ENCODE measurements at regions not wholly inside any gene's neighbourhood (a gene's known extent, or its start where the extent isn't known, plus 50 kb on each side); places are given as distances from the start of the nearest gene placed in this dataset.

DNA sequence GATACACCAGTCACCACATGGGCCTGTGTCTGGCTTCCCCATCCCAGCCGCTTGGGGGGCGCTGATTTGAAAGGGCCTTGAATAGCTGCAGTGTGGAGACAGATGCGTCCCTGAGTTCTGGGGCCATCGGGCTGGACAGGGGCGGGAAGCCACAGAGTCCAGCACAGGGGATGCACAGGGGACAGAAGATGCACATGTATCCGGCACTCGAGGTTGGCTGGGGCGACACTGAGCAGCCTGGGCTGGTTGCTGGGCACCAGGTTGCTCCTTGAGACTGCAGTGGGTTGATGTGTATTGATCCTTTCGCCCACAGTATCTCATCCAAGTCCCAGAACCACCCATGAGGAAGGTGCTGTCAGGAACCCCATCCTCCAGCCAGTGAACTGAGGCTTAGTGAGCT, 99.3 kb upstream of the SYT13 start:
- Histone ChIP-seq H3K4me3 (ENCODE audit: severe bottlenecking) (no peak overlapping the region), H3K36me3 (ENCODE audit: low read depth) (no peaks in the 10 kb centered on the region), H3K4me1 (ENCODE audit: insufficient read depth, poor library complexity, severe bottlenecking) (no peaks in the 10 kb centered on the region), H3K27me3 (ENCODE audit: insufficient read depth, poor library complexity, severe bottlenecking) (no peaks in the 10 kb centered on the region), H3K9me3 (ENCODE audit: severe bottlenecking) (no peaks in the 10 kb centered on the region), H3K27ac (ENCODE audit: poor library complexity, severe bottlenecking) (no peak overlapping the region)
- TF ChIP-seq, protein P1, sequence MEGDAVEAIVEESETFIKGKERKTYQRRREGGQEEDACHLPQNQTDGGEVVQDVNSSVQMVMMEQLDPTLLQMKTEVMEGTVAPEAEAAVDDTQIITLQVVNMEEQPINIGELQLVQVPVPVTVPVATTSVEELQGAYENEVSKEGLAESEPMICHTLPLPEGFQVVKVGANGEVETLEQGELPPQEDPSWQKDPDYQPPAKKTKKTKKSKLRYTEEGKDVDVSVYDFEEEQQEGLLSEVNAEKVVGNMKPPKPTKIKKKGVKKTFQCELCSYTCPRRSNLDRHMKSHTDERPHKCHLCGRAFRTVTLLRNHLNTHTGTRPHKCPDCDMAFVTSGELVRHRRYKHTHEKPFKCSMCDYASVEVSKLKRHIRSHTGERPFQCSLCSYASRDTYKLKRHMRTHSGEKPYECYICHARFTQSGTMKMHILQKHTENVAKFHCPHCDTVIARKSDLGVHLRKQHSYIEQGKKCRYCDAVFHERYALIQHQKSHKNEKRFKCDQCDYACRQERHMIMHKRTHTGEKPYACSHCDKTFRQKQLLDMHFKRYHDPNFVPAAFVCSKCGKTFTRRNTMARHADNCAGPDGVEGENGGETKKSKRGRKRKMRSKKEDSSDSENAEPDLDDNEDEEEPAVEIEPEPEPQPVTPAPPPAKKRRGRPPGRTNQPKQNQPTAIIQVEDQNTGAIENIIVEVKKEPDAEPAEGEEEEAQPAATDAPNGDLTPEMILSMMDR (IDR thresholded peaks at IDR 0.05; ENCODE audit: poor library complexity, severe bottlenecking) = no peak
- DNase-seq (ENCODE audit: low spot score) (no peak), ATAC-seq (ENCODE audit: low read depth) (no peak)

DNA sequence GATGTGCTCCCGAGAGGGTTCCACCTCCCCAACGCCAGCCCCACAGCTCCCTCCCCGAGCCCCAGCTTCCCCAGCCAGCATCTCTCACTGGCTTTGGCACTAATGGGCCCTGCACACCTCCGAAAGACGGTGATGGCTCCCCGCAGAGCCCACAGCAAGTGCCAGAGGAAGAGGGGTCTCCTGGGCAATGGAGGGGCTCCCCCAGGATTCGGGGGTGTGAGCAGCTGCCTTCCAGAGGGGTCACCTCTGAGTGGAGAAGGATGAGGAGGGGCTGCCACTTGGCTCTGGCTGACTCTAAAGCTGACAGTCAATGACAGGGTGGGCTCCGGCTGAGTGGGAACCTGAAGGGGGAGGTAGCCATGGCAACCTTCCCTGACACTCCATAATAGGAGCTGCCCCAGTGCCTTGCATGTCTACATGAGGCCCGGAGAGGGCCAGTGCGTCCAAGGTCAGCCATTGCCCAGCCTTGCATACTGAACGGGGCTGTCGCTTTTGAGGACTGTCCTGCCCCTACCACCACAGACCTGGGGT, 98.6 kb upstream of the SYT13 start:
- no peak overlapping the region for H3K4me3 ChIP-seq (ENCODE audit: severe bottlenecking)
- H3K27me3 ChIP-seq (ENCODE audit: insufficient read depth, poor library complexity, severe bottlenecking) = no peaks in the 10 kb centered on the region
- no peaks in the 10 kb centered on the region for H3K9me3 ChIP-seq (ENCODE audit: severe bottlenecking)
- no peak for DNase-seq (ENCODE audit: low spot score)
- H3K27ac ChIP-seq (ENCODE audit: poor library complexity, severe bottlenecking) = no peak overlapping the region
- TF ChIP-seq, protein P1 (IDR thresholded peaks at IDR 0.05; ENCODE audit: poor library complexity, severe bottlenecking) = no peak
- H3K4me1 ChIP-seq (ENCODE audit: insufficient read depth, poor library complexity, severe bottlenecking) = no peaks in the 10 kb centered on the region
- no peaks in the 10 kb centered on the region for H3K36me3 ChIP-seq (ENCODE audit: low read depth)
- no peak for ATAC-seq (ENCODE audit: low read depth)

DNA sequence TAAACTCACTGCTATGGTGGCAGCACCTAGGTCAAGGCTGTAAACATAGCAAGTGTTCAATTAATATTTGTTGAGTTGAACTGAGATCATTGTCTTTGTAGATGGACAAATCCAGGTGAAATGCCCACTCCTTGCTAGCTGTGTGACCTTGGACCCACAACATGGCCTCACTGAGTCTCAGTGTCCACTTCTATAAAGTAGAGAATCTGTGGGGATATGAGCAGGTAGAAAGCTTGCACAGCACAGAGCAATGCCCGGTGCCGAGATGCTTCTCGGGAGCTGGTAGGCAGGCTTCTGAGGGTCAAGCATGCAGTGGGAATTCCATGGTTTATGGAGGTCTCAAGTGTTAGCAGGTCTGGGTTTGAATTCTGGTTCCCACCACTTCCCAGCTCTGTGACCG, 97.9 kb upstream of the SYT13 start:
- Histone ChIP-seq H3K27ac (ENCODE audit: poor library complexity, severe bottlenecking) (no peak overlapping the region), H3K27me3 (ENCODE audit: insufficient read depth, poor library complexity, severe bottlenecking) (no peaks in the 10 kb centered on the region), H3K4me1 (ENCODE audit: insufficient read depth, poor library complexity, severe bottlenecking) (no peaks in the 10 kb centered on the region), H3K9me3 (ENCODE audit: severe bottlenecking) (no peaks in the 10 kb centered on the region), H3K4me3 (ENCODE audit: severe bottlenecking) (no peak overlapping the region), H3K36me3 (ENCODE audit: low read depth) (no peaks in the 10 kb centered on the region)
- ATAC-seq (ENCODE audit: low read depth) (no peak), DNase-seq (ENCODE audit: low spot score) (no peak)
- TF ChIP-seq, protein P1 (IDR thresholded peaks at IDR 0.05; ENCODE audit: poor library complexity, severe bottlenecking) = no peak

DNA sequence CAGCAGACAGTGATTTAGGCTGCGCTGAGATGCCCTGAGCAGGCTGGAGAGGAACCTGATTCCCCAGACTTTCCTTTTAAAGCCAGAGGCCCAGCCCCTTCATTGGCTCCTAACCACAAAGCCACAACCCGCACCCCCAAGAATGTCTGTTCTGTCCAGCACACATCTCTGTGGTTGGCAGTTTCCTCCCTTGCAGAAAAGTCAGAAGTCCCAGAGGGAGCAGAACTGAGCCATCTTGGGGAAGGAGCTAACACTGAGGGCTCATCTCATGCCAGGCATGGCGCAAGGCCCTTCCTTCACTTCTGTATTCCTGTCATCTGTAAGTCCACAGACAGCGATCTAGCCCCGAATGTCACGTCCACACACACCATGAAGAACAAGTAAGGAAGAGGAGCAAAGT, 97.1 kb upstream of the SYT13 start:
- peak; percentile 26 for DNase-seq (ENCODE audit: low spot score)
- H3K4me1 ChIP-seq (ENCODE audit: insufficient read depth, poor library complexity, severe bottlenecking) = no peaks in the 10 kb centered on the region
- H3K27ac ChIP-seq (ENCODE audit: poor library complexity, severe bottlenecking) = no peak overlapping the region
- H3K27me3 ChIP-seq (ENCODE audit: insufficient read depth, poor library complexity, severe bottlenecking) = no peaks in the 10 kb centered on the region
- no peak overlapping the region for H3K4me3 ChIP-seq (ENCODE audit: severe bottlenecking)
- TF ChIP-seq, protein P1 (IDR thresholded peaks at IDR 0.05; ENCODE audit: poor library complexity, severe bottlenecking) = no peak
- ATAC-seq (ENCODE audit: low read depth) = no peak
- no peaks in the 10 kb centered on the region for H3K36me3 ChIP-seq (ENCODE audit: low read depth)
- no peaks in the 10 kb centered on the region for H3K9me3 ChIP-seq (ENCODE audit: severe bottlenecking)

DNA sequence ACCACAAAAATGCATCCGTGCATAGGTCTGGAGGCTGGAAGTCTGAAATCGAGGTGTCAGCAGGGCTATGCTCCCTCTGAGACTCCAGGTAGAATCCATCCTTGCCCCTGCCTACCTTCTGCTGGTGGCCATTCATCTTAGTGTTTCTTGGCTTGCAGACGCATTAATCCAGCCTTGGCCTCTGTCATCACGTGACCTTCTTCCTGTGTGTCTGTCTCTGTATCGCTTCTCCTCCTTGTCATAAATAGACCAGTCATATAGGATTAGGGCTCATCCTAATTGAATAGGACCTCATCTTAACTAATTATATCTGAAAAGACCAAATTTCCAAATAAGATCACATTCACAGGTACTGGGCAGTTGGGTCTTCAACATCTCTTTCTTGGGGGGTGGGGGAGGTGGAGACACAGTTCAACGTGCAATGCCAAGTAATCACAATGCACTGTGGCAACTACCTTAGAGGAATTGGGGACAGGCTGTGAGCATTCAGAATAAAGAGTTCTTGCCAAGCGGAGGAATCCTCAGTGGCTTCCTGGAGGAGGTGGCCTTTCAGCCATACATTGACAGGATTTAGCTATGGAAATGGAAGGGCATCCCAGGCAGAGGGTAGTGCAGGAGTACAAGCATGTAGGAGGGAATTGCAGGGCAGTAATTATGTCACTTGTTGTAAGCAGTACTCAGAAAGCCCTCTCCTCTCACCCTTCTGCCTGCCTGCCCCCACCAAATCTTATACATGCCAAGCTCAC, 96.2 kb upstream of the SYT13 start:
- Histone ChIP-seq H3K9me3 (ENCODE audit: severe bottlenecking) (no peaks in the 10 kb centered on the region), H3K27ac (ENCODE audit: poor library complexity, severe bottlenecking) (no peak overlapping the region), H3K4me1 (ENCODE audit: insufficient read depth, poor library complexity, severe bottlenecking) (no peaks in the 10 kb centered on the region), H3K4me3 (ENCODE audit: severe bottlenecking) (no peak overlapping the region), H3K36me3 (ENCODE audit: low read depth) (no peaks in the 10 kb centered on the region), H3K27me3 (ENCODE audit: insufficient read depth, poor library complexity, severe bottlenecking) (no peaks in the 10 kb centered on the region)
- ATAC-seq (ENCODE audit: low read depth) (no peak), DNase-seq (ENCODE audit: low spot score) (no peak)
- TF ChIP-seq, protein P1 (IDR thresholded peaks at IDR 0.05; ENCODE audit: poor library complexity, severe bottlenecking) = no peak

All from RWPE2 (cell line).